IMR-90 (cell line): ENCODE measurements at regions not wholly inside any gene's neighbourhood (a gene's known extent, or its start where the extent isn't known, plus 50 kb on each side); places are given as distances from the start of the nearest gene placed in this dataset.

Experiments used
- CEBPB ChIP-seq: IDR thresholded peaks from 2 replicates; pipeline ENCODE4 v1.6.1; 2012; ENCODE audit warnings: low read depth, low read length, improper control_type of control experiment
- CHD1 ChIP-seq: IDR thresholded peaks from 2 replicates; pipeline ENCODE4 v1.6.1; 2012; ENCODE audit warnings: low read depth, low read length, improper control_type of control experiment
- POLR2A ChIP-seq: IDR thresholded peaks from 2 replicates; pipeline ENCODE4 v1.6.1; 2012; ENCODE audit warnings: mild to moderate bottlenecking, low read depth, low read length
- SMC3 ChIP-seq: fragments of 150-350 bp; IDR thresholded peaks from 2 replicates; pipeline ENCODE4 v1.6.1; 2016; ENCODE audit warnings: low read depth, mild to moderate bottlenecking, antibody characterized with exemption, low read length, moderate library complexity
- TF ChIP-seq, protein P1 (sequence below): conservative IDR thresholded peaks from 2 replicates; pipeline ENCODE4 v1.5.1; 2012; ENCODE audit warnings: mild to moderate bottlenecking, low read depth, low read length, improper control_type of control experiment
- TF ChIP-seq, protein P2 (sequence below): fragments of 150-350 bp; IDR thresholded peaks from 2 replicates; pipeline ENCODE4 v1.6.1; 2016; ENCODE audit warnings: low read depth, mild to moderate bottlenecking, low read length, moderate library complexity, borderline replicate concordance

DNA sequence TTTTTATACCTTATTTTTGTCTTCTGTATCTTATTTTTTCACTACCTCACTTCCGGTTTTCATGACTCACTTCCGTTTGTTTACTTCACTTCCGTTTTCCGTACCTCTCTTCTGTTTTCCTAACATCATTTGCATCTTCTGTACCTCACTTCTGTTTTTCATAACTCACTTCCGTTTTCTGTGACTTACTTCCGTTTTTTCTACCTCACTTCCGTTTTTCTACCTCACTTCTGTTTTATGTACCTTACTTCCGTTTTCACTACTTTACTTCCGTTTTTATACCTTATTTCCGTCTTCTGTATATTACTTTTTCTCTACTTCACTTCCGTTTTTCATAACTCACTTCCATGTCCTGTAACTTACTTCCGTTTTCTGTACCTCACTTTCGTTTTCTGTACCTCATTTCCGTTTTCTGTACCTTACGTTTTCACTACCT, 492.5 kb upstream of the AKR1E2 start:
- TF ChIP-seq, protein P1, sequence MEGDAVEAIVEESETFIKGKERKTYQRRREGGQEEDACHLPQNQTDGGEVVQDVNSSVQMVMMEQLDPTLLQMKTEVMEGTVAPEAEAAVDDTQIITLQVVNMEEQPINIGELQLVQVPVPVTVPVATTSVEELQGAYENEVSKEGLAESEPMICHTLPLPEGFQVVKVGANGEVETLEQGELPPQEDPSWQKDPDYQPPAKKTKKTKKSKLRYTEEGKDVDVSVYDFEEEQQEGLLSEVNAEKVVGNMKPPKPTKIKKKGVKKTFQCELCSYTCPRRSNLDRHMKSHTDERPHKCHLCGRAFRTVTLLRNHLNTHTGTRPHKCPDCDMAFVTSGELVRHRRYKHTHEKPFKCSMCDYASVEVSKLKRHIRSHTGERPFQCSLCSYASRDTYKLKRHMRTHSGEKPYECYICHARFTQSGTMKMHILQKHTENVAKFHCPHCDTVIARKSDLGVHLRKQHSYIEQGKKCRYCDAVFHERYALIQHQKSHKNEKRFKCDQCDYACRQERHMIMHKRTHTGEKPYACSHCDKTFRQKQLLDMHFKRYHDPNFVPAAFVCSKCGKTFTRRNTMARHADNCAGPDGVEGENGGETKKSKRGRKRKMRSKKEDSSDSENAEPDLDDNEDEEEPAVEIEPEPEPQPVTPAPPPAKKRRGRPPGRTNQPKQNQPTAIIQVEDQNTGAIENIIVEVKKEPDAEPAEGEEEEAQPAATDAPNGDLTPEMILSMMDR: no peak
- TF ChIP-seq SMC3 (no peak), POLR2A (no peak), CHD1 (no peak), CEBPB (no peak)
- TF ChIP-seq, protein P2, sequence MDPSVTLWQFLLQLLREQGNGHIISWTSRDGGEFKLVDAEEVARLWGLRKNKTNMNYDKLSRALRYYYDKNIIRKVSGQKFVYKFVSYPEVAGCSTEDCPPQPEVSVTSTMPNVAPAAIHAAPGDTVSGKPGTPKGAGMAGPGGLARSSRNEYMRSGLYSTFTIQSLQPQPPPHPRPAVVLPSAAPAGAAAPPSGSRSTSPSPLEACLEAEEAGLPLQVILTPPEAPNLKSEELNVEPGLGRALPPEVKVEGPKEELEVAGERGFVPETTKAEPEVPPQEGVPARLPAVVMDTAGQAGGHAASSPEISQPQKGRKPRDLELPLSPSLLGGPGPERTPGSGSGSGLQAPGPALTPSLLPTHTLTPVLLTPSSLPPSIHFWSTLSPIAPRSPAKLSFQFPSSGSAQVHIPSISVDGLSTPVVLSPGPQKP: no peak
